ENCODE measurements at regions not wholly inside any gene's neighbourhood (a gene's known extent, or its start where the extent isn't known, plus 50 kb on each side); places are given as distances from the start of the nearest gene placed in this dataset.

- WGBS, 2 donors = 68 to 91% methylated on average over 4 of the region's 4 CpGs
- TF ChIP-seq POLR2A (IDR thresholded peaks at IDR 0.05) = no peak
- H3K9me3 ChIP-seq = no peaks in the 10 kb centered on the region
- intact Hi-C loops (cut with DNase I) = no loop called here
- no peak for DNase-seq
- no peak overlapping the region for H3K4me3 ChIP-seq
- H3K27me3 ChIP-seq = no peaks in the 10 kb centered on the region
- no peaks in the 10 kb centered on the region for H3K4me1 ChIP-seq
- H3K36me3 ChIP-seq = no peaks in the 10 kb centered on the region
- no peak overlapping the region for H3K27ac ChIP-seq
These were observed 198.9 kb downstream of the ACKR3 start for GRCh38 chr2:236768393-236769140.

- WGBS, 2 donors = 84 to 91% methylated on average over 9 of the region's 9 CpGs
- TF ChIP-seq POLR2A (IDR thresholded peaks at IDR 0.05) (no peak), POLR2AphosphoS5 (IDR thresholded peaks at IDR 0.05) (no peak), EP300 (IDR thresholded peaks at IDR 0.05) (no peak), CTCF (IDR thresholded peaks at IDR 0.05) (no peak)
- no peak overlapping the region for H3K4me3 ChIP-seq
- H3K4me1 ChIP-seq = no peaks in the 10 kb centered on the region
- H3K27ac ChIP-seq = no peak overlapping the region
- no peaks in the 10 kb centered on the region for H3K27me3 ChIP-seq
- H3K9me3 ChIP-seq = no peaks in the 10 kb centered on the region
- intact Hi-C loops (cut with DNase I) = no loop called here
- no peak for DNase-seq
- no peaks in the 10 kb centered on the region for H3K36me3 ChIP-seq
These were observed 200.5 kb downstream of the ACKR3 start for GRCh38 chr2:236769981-236770671.

GRCh38 chr2:236772220-236772837, 202.7 kb downstream of the ACKR3 start:
- H3K27me3 ChIP-seq = no peaks in the 10 kb centered on the region
- intact Hi-C loops (cut with DNase I) = no loop called here
- no peak overlapping the region for H3K4me3 ChIP-seq
- DNase-seq = no peak
- H3K27ac ChIP-seq = no peak overlapping the region
- WGBS, 2 donors = 71 to 77% methylated on average over 17 of the region's 17 CpGs
- H3K9me3 ChIP-seq = no peaks in the 10 kb centered on the region
- TF ChIP-seq EP300 (IDR thresholded peaks at IDR 0.05) (no peak), CTCF (IDR thresholded peaks at IDR 0.05) (no peak), POLR2A (IDR thresholded peaks at IDR 0.05) (no peak), POLR2AphosphoS5 (IDR thresholded peaks at IDR 0.05) (no peak)
- no peaks in the 10 kb centered on the region for H3K36me3 ChIP-seq
- no peaks in the 10 kb centered on the region for H3K4me1 ChIP-seq

- no peak for DNase-seq
- intact Hi-C loops (cut with DNase I) = no loop called here
- 87 to 91% methylated on average over 9 of the region's 9 CpGs for WGBS, 2 donors
These were observed 203.6 kb downstream of the ACKR3 start for GRCh38 chr2:236773206-236773605.

More at GRCh38 chr2:236773206-236773605, 203.6 kb downstream of the ACKR3 start:
- Histone ChIP-seq H3K27ac (no peak overlapping the region), H3K4me1 (no peaks in the 10 kb centered on the region), H3K36me3 (no peaks in the 10 kb centered on the region), H3K4me3 (no peak overlapping the region), H3K27me3 (no peaks in the 10 kb centered on the region), H3K9me3 (no peaks in the 10 kb centered on the region)
- no peak for TF ChIP-seq CTCF (IDR thresholded peaks at IDR 0.05)
- no peak for TF ChIP-seq POLR2AphosphoS5 (IDR thresholded peaks at IDR 0.05)
- TF ChIP-seq EP300 (IDR thresholded peaks at IDR 0.05) = no peak
- TF ChIP-seq POLR2A (IDR thresholded peaks at IDR 0.05) = no peak
